WI38 (cell line): ENCODE measurements at regions not wholly inside any gene's neighbourhood (a gene's known extent, or its start where the extent isn't known, plus 50 kb on each side); places are given as distances from the start of the nearest gene placed in this dataset.

ENCODE experiments used
- H3K4me3 ChIP-seq: 2 replicates; pipeline ENCODE4 v1.5.1; 2011; ENCODE audit warnings: low read depth, mild to moderate bottlenecking, control low read depth, low read length
- TF ChIP-seq, protein P1 (sequence below): IDR thresholded peaks from 2 replicates; pipeline ENCODE4 v1.5.1; 2012; ENCODE audit warnings: low read depth, mild to moderate bottlenecking, control low read depth, low read length

DNA sequence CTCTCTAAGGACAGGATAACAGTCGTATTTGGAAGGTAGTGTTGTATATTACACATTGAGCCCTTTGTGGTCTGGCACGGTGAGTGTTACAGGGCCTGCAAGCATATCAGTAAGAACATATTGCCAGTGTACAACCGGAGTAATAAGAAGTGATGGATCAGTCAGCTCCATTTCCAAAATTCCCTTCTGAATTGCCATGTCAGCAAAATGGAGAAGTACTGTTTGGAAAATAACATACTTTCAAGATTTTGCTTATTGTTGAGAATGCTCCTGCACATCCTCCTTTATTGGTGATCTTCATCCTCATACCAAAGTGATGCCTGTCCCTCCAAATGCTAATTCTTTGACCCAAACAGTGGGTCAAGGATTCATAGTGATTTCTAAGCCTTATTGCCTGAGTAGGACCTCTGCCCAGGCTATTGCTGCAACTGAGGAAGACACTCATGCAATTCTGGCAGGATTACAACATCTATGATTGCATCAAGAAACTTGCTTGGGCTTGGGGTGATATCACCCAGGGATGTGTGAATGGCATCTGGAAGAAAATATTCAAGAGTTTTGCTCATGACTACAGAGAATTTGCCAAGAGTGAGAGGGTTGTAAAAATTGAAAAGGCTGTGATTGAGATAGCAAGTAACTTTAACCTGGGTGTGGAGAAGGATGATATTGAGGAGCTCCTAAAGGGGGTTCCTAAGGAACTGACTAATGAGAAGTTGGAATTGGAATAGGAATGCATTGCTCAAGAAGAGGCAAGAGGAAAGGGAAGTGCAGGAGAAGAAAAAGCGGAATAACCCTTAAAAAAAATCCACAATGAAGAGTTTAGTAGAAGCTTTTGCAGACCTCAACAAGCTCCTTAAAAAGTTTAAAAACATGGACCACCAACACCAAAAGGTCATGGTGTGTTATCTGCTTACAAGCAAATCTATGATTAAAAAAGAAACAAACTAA lies 452.2 kb upstream of the SORCS1 start:
- TF ChIP-seq, protein P1, sequence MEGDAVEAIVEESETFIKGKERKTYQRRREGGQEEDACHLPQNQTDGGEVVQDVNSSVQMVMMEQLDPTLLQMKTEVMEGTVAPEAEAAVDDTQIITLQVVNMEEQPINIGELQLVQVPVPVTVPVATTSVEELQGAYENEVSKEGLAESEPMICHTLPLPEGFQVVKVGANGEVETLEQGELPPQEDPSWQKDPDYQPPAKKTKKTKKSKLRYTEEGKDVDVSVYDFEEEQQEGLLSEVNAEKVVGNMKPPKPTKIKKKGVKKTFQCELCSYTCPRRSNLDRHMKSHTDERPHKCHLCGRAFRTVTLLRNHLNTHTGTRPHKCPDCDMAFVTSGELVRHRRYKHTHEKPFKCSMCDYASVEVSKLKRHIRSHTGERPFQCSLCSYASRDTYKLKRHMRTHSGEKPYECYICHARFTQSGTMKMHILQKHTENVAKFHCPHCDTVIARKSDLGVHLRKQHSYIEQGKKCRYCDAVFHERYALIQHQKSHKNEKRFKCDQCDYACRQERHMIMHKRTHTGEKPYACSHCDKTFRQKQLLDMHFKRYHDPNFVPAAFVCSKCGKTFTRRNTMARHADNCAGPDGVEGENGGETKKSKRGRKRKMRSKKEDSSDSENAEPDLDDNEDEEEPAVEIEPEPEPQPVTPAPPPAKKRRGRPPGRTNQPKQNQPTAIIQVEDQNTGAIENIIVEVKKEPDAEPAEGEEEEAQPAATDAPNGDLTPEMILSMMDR: no peak
- no peak overlapping the region for H3K4me3 ChIP-seq

DNA sequence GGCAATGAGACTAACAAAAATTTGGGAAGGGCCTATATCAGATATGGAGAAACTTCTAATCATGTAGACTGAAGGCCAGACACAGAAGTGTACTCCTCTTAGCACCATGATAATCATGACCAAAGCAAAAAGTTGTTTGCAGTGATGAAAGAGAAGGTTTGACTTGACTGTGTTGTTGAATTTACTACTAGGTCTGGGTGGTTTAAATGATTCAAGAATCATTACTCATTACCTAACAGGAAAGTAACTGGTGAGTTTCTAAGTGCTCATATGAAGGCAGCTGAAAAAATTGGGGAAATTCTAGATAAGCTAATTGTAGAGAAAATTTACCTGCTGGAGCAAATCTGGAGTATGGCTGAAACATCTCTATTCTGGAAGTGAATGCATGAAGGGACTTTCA lies 451.5 kb upstream of the SORCS1 start:
- H3K4me3 ChIP-seq: no peak overlapping the region
- TF ChIP-seq, protein P1: no peak

DNA sequence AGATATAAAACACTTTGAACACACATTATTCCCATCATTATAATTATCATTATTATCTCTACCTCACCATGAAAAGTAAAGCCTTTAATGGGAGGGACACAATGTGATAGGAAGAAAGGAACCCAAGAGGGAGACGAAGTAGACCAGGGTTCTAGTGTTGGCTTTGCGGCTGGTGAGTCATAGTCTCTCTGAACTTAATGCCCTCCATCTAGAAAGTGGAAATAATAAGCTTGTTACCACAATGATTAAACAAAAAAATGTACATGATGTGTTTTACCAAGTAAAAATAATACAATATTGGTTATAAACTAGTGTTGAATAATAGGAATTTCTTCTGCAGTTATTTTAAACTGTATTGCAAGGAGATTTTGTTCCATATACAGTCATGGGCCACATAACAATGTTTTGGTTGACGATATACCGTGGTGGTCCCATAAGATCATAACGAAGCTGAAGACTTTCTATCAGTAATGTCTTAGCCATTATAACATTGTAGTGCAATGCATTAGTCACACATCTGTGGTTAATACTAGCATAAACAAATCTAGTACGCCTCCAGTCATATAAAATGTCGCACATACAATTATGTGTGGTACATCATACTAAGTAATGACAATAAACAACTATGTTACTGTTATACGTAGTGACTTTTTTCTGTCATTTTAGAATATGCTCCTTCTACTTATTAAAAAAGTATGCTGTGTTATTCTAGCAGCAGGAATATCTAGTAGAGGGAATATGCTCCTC lies 450.6 kb upstream of the SORCS1 start:
- no peak overlapping the region for H3K4me3 ChIP-seq
- TF ChIP-seq, protein P1: no peak

DNA sequence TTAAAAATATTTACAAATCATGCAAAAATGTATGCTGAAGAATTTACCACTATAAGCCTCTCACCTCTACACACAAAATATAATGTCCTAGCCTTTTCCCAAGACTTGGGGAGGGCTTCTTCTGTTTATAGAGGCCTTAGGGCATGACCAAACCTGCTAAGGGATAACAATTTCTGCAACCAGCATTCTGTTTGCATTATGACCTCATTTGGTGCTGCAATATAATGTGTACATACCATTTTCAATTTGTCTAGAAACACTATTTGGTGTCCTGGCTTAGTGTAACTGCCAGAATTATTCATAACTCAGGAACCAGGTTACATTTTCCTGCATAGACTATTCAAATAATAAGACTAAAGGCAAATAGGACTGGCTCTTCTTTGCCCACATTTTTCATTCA lies 446.6 kb upstream of the SORCS1 start:
- H3K4me3 ChIP-seq: no peak overlapping the region
- TF ChIP-seq, protein P1: no peak

DNA sequence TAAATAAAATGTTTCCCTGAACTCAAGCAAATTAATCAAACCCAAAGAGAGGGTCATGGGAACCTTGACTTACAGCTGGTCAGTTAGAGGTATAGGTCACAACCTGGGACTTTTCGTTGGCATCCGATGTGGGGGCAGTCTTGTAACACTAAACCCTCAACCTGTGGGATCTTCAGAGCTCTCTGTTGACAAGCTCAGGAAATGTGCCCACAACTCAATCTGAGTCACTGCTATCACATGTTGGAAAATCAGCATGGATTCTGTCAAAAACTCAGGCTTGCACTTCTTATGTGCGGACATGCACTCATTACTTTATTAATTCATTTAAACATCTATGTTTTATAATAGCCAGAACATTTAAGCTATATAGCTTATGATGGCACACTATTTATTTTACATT lies 424.6 kb upstream of the SORCS1 start:
- H3K4me3 ChIP-seq: no peak overlapping the region
- TF ChIP-seq, protein P1: no peak

DNA sequence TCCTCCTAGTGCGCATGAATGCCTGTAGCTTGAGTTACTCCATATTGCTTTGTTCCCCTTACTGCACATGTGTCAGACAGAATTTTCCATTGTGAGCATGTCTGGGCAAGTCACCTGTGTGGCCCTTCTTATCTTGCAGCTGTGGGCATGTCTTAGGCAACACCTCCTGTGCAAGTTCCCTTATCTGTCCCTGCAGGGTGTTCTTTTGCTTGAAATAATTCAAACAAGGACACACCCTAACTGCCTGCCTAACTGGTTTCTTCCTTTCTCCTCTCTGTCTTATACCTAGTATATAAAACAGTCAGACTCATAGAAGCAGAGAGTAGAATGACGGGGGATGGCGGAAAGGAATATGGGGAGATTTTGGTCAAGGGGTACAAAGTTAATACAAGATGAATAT lies 421.1 kb upstream of the SORCS1 start:
- no peak overlapping the region for H3K4me3 ChIP-seq
- TF ChIP-seq, protein P1: no peak

DNA sequence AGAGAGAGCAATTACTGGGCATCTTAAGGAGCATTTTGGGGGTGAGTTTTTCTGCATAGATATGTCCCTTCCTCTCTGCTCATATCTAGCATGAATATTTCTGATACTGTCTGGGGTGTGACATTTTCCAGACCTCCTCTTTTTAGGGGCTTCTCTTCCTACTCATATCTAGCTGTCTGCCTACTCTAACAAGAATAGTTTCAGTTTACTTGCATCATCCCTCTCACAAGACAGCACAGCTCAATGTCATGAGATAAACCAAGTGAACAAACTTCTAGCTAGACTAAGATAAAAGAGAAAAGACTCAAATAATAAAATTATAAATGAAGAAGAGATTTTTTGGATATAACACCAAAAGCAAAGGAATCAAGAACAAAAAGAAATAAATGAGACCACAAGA lies 419.5 kb upstream of the SORCS1 start:
- TF ChIP-seq, protein P1: no peak
- H3K4me3 ChIP-seq: no peak overlapping the region
